Gastroesophageal sphincter (tissue), 4 donors: ENCODE measurements at regions not wholly inside any gene's neighbourhood (a gene's known extent, or its start where the extent isn't known, plus 50 kb on each side); places are given as distances from the start of the nearest gene placed in this dataset.

Source experiments
- ATAC-seq: fragments of 150-250 bp; one replicate; pipeline ENCODE4 v1.9.1; 2016; ENCODE audit warnings: mild to moderate bottlenecking, moderate library complexity
- H3K27ac ChIP-seq, 4 donors: fragments of 200-600 bp; sonication (generic) in 3 of 4; 1 replicate in 3 of 4; 2 replicates in 1 of 4; pipeline ENCODE4 v1.5.1; 2016 to 2019
- H3K27me3 ChIP-seq: fragments of 200-600 bp; sonication (generic); one replicate; pipeline ENCODE4 v1.5.1; 2019
- H3K36me3 ChIP-seq, 2 donors: fragments of 200-600 bp; sonication (generic); one replicate each; pipeline ENCODE4 v1.5.1; 2019; ENCODE audit warnings: control low read depth in 1 of 2
- H3K4me1 ChIP-seq, 3 donors: fragments of 200-600 bp; sonication (generic); 1 replicate in 2 of 3; 2 replicates in 1 of 3; pipeline ENCODE4 v1.5.1; 2016 to 2019; ENCODE audit warnings: control low read depth in 2 of 3
- H3K4me3 ChIP-seq, 2 donors: fragments of 200-600 bp; sonication (generic); one replicate each; pipeline ENCODE4 v1.5.1; 2019; ENCODE audit warnings: mild to moderate bottlenecking in 1 of 2, moderate library complexity in 1 of 2
- H3K9me3 ChIP-seq, 3 donors: fragments of 200-600 bp; sonication (generic); one replicate each; pipeline ENCODE4 v1.5.1; 2017 to 2019; ENCODE audit warnings: control low read depth in 2 of 3
- EP300 ChIP-seq: sonication (generic); formaldehyde crosslinking; IDR thresholded peaks from one replicate; pipeline ENCODE4 v1.6.1; 2017; ENCODE audit warnings: antibody characterized with exemption, mild to moderate bottlenecking
- POLR2A ChIP-seq, 2 donors: fragments of 450-650 bp; IDR thresholded peaks; one replicate each; pipeline ENCODE4 v1.6.1; 2017; ENCODE audit warnings: antibody characterized with exemption in 2 of 2, mild to moderate bottlenecking in 2 of 2, moderate library complexity in 1 of 2
- POLR2AphosphoS5 ChIP-seq: sonication (generic); formaldehyde crosslinking; IDR thresholded peaks from one replicate; pipeline ENCODE4 v1.6.1; 2017; ENCODE audit warnings: antibody characterized with exemption
- WGBS, 2 donors: methylation state at CpG; one replicate each; pipeline ENCODE4 v1.1.5; 2018; ENCODE audit warnings: low coverage in 1 of 2; 5-methylcytosine and 5-hydroxymethylcytosine counted together
- TF ChIP-seq, protein P1 (sequence below), 4 experiments: fragments of 200-600 bp in 2 of 4; fragments of 450-650 bp in 2 of 4; sonication (generic) in 1 of 4; IDR thresholded peaks; one replicate each; pipeline ENCODE4 v1.5.1; 2017 to 2019; ENCODE audit warnings: antibody characterized with exemption in 4 of 4, mild to moderate bottlenecking in 2 of 4, moderate library complexity in 2 of 4

DNA sequence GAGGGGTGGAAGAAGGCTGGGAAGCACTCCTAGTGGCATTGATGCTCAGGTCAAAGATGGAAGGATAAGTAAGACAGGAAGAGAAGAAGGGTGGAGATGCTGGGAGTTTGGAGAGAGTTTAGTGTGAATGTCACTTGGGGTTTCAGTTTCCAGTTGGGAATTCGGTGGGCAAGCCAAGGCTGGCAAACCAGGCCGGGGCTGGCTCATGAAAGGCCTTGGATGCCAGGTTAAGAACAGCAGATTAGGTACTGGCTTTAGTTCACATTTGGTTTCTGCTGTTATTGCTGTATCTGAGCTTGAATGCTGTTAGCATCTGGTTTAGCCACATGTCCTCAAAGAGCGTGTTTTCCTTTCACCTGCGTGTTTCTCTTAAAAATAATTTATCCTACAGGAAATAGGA lies 69.6 kb downstream of the BLID start:
- TF ChIP-seq POLR2AphosphoS5 (no peak), POLR2A (IDR thresholded peaks at IDR 0.05) (no peak), EP300 (no peak)
- TF ChIP-seq, protein P1, sequence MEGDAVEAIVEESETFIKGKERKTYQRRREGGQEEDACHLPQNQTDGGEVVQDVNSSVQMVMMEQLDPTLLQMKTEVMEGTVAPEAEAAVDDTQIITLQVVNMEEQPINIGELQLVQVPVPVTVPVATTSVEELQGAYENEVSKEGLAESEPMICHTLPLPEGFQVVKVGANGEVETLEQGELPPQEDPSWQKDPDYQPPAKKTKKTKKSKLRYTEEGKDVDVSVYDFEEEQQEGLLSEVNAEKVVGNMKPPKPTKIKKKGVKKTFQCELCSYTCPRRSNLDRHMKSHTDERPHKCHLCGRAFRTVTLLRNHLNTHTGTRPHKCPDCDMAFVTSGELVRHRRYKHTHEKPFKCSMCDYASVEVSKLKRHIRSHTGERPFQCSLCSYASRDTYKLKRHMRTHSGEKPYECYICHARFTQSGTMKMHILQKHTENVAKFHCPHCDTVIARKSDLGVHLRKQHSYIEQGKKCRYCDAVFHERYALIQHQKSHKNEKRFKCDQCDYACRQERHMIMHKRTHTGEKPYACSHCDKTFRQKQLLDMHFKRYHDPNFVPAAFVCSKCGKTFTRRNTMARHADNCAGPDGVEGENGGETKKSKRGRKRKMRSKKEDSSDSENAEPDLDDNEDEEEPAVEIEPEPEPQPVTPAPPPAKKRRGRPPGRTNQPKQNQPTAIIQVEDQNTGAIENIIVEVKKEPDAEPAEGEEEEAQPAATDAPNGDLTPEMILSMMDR (IDR thresholded peaks at IDR 0.05), result no peak
- Histone ChIP-seq H3K4me3 (no peak overlapping the region), H3K27ac (no peak overlapping the region), H3K27me3 (no peaks in the 10 kb centered on the region), H3K4me1 (no peaks in the 10 kb centered on the region), H3K36me3 (peaks cover 0 to 10% of the 10 kb centered on the region in 2 donors), H3K9me3 (no peaks in the 10 kb centered on the region)
- no peak for ATAC-seq
- WGBS, 2 donors, result 82 to 100% methylated on average over 1 to 4 of the region's 4 CpGs

DNA sequence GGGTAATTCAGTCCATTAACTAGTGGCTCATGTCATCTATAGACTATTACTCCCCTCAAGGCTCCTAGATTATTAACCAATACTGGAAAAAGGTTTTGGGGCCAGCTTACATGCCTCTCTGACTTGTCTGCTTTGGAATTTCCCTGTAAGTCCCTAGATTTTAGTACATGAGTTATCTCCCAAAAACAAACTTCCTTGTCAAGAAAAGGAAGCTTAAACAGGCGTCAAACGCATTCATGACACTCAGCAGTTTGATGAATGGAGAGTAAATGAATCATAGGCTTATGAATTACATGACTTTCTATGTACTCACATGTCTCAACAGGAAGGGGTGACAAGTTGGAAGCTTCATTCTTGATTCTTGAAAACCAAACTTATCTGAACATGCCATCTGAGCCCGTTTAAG lies 70.8 kb downstream of the BLID start:
- Histone ChIP-seq H3K4me3 (no peak overlapping the region), H3K27ac (no peak overlapping the region), H3K27me3 (no peaks in the 10 kb centered on the region), H3K9me3 (no peaks in the 10 kb centered on the region), H3K4me1 (no peaks in the 10 kb centered on the region), H3K36me3 (peaks cover 0 to 10% of the 10 kb centered on the region in 2 donors)
- no peak for TF ChIP-seq POLR2A (IDR thresholded peaks at IDR 0.05)
- no peak for TF ChIP-seq POLR2AphosphoS5
- TF ChIP-seq EP300, result no peak
- TF ChIP-seq, protein P1 (IDR thresholded peaks at IDR 0.05), result no peak
- WGBS, 2 donors, result 24 to 40% methylated on average over 3 of the region's 3 CpGs
- no peak for ATAC-seq

DNA sequence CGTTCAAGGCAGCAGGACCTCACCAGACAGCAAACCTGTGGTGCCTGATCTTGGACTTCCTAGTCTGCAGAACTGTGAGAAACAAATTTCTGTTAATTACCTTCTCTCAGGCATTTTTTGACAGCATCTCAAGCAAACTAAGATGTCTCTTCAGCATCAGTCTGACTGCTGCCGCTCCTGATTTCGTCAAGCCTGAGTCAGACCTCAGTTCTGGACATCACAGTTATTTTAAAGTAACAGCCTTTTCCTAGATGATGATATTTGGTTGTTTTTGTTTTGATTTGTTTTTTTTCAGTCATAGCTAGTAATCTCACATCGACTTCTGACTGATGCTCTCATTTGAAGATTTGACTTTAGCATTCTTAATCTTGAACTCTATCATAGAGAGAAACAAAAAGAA lies 71.9 kb downstream of the BLID start:
- Histone ChIP-seq H3K27ac (no peak overlapping the region), H3K4me3 (no peak overlapping the region), H3K4me1 (no peaks in the 10 kb centered on the region), H3K27me3 (no peaks in the 10 kb centered on the region), H3K9me3 (no peaks in the 10 kb centered on the region), H3K36me3 (no peaks in the 10 kb centered on the region)
- TF ChIP-seq EP300, result no peak
- TF ChIP-seq POLR2A (IDR thresholded peaks at IDR 0.05), result no peak
- no peak for TF ChIP-seq POLR2AphosphoS5
- TF ChIP-seq, protein P1 (IDR thresholded peaks at IDR 0.05), result no peak
- 64 to 83% methylated on average over 2 to 4 of the region's 4 CpGs for WGBS, 2 donors
- no peak for ATAC-seq

DNA sequence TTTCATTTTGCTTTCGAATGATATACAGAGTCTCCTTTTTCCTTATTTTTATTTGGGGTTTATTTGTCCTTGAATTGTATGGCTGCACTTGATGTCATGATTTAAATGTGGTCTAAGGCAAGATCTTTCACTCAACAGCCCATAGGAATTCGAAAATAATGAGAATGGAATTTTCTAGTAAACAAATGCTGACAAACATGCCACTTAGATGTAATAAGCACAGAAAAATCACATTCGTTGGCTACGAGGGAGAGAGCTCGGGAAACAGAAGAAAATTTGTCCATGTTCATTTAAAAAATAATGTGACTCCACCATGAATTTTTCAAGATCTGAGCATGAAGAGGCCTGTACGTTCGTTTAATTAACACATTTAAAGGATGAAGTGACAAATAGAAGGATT lies 73.0 kb downstream of the BLID start:
- no peak overlapping the region for H3K27ac ChIP-seq
- H3K4me3 ChIP-seq, result no peak overlapping the region
- no peaks in the 10 kb centered on the region for H3K9me3 ChIP-seq
- no peaks in the 10 kb centered on the region for H3K27me3 ChIP-seq
- no peaks in the 10 kb centered on the region for H3K4me1 ChIP-seq
- WGBS, 2 donors, result 38 to 52% methylated on average over 7 of the region's 7 CpGs
- ATAC-seq, result no peak
- TF ChIP-seq, protein P1 (IDR thresholded peaks at IDR 0.05), result no peak
- TF ChIP-seq EP300 (no peak), POLR2AphosphoS5 (no peak), POLR2A (IDR thresholded peaks at IDR 0.05) (no peak)
- no peaks in the 10 kb centered on the region for H3K36me3 ChIP-seq

DNA sequence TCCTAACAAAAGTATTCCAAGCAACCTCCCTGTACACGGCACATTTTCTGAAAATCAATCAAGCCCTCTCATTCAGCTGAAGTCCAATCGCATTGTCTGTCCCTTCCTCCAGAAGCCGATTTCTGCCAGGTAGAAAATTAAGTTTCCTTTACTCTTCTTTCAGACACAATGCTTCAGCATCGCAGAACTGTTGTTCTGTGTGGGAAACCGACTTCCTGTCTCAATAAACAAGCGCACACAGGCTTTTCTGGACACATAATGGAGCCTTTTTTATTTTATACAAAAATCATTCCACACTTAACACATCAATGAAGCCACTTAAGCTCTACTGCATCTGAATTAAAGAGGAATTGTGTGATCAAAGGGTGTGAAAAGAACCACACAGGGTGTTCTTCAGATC lies 75.6 kb downstream of the BLID start:
- WGBS, 2 donors, result 40 to 51% methylated on average over 1 to 6 of the region's 6 CpGs
- Histone ChIP-seq H3K27ac (no peak overlapping the region), H3K4me3 (no peak overlapping the region), H3K9me3 (no peaks in the 10 kb centered on the region), H3K36me3 (no peaks in the 10 kb centered on the region), H3K4me1 (no peaks in the 10 kb centered on the region), H3K27me3 (no peaks in the 10 kb centered on the region)
- no peak for ATAC-seq
- TF ChIP-seq POLR2A (IDR thresholded peaks at IDR 0.05) (no peak), EP300 (no peak), POLR2AphosphoS5 (no peak)
- TF ChIP-seq, protein P1 (IDR thresholded peaks at IDR 0.05), result no peak
